ENCODE measurements at regions not wholly inside any gene's neighbourhood (a gene's known extent, or its start where the extent isn't known, plus 50 kb on each side); places are given as distances from the start of the nearest gene placed in this dataset.
"Not testable (repeated sequence)": the region's sequence is repeated elsewhere in the genome, so short reads cannot be mapped to it uniquely, and the experiment has no call there.

- DNase-seq, result peak; percentile 39
Observed at GRCh38 chr6:77322604-77323003, 140.7 kb downstream of the HTR1B start.

DNA sequence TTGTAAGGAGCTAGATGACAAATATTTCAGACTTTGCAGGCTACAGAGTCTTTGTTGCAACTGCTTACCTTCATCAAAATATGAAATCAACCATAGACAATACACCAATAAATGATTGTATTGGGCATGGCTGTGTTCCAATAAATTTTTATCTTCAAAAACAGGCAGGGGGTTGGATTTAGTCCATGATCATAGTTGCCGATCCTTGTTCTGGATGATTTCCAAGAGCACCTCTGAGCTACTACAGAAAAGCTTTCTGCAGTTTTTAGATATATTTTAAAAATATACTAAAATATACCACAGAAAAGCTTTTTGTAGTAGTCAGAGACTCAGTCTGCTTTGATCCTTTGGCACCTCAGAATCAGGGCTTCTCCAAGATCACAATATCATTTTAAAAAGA lies 145.0 kb downstream of the HTR1B start:
- DNase-seq, result no peak

DNA sequence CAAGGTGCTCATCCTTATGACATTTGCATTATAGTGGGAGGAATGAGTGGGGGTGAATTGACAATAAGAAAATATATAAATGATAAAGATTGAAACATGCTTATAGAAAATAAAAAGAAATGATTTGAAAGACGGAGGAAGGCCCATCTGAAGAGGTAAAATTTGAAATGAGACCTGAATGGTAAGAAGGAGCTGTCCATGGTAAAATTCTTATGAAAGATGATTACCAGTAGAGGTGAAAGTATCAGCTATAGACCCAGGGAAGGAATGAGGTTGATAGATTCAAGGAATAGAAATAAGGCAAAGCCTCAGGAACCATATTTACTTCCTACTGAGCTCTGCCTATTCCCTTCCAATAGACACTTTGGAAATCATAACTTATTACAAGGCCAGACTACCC lies 149.7 kb downstream of the HTR1B start:
- no peak for DNase-seq

DNA sequence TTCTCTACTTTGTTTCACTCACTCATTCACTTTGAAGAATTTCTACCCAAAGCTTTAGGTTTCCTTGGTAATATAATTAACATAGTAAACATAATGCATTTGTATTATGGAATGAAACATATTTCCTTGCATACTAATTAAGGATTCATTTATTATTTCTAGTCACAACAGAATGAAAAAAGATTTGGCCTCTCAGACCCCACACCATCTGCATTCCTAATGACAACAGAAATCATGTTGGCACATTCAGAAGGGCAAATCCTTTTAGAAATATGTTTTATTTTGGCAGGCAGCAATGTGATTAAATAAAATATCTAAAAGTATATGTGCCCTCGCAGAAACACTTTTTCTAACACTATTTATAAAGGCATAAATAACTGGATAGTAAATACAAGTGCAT lies 163.4 kb downstream of the HTR1B start:
- no peak for DNase-seq

DNA sequence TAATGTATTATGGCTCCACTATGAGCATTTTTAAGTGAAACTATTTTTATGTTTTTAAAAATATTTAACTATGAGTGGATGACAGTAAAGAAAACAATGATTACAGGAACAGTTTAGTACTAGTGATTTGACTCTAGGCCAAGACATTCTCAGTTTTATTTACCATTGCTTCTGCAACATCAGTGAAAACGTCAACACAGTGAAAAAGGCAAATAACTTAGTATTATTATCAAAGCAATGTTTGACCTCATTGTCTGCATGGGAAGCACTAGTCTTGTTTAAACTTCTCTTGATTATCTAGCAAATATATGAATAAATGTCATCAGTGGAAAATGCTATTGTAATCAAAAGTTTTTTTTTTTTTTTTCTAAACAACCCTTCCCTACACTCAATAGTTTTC lies 165.0 kb downstream of the HTR1B start:
- peak; percentile 50 for DNase-seq

DNA sequence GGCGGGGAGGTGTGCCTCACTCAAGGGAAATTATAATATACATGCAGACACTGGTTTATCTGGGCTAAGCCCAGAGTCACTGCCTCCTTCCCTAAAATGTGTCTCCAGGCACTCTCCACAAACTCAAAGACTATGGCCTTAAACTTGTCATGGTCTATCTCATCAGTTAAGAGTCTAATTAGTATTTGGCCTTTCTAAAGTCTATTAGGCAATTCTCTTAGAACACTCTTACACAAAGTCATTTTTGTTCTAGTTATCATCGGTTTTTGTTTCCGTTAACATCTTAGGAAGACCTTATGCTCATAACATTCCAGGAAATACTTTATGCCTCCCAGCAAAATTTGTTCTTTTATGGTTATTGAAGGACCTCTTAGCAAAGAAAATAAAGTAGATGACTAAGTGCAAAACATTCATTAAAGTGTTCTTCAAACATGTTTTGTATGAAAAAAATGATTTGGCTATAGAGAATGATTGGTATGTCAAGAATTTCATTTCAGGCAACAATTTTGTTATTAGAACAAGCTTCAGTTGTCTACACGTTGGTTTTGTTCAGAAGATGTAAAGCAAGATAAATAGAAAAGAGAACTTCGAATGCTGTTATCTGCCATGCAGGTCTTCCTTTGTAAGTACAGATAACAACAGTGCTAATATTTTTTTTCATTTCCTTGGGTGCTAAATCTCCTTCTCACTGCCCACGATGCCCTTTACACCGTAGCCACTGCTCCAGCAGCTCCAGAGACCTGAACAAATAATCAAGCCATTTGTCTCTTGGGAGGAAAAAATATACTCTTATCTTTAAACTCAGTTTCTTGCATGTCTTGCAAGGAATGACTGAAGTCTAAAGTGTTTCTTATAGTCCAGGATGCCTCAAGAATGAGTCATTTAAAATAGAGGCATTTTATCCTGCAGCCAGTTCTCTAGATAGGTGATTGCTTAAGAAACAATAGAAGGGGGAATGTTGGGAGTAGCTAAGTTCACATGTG lies 170.4 kb downstream of the HTR1B start:
- DNase-seq, result no peak

- no peak for DNase-seq
Observed at GRCh38 chr6:77290798-77291197, 172.5 kb downstream of the HTR1B start.

DNA sequence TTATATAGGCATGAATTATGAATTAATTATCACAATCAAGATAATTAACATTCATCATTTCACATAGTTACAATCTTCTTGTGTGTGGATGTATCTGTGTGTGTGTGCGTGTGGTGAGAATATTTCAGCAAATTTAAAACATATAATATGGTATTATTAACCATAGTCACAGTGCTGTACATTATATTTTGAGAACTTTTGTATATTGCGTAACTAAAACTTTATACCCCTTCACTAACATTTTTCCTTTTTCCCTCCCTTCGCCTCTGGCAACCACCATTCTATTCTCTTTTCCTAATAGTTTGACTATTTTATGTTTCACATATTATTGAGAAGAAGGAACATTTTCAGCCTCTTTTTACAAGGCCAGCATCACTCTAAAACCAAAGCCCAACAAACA lies 176.8 kb downstream of the HTR1B start:
- DNase-seq, result no peak

DNA sequence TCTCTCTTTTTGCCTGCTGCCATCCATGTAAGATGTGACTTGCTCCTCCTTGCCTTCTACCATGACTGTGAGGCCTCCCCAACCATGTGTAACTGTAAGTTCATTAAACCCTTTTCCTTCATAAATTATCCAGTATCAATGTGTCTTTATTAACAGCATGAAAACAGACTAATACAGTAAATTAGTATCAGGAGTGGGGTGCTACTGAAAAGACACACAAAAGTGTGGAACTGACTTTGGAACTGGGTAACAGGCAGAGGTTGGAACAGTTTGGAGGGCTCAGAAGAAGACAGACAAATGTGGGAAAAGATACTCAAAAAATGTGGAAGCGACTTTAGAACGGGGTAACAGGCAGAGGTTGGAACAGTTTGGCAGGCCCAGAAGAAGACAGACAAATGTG lies 189.4 kb downstream of the HTR1B start:
- no peak for DNase-seq

- DNase-seq, result peak; percentile 7
Observed at GRCh38 chr6:77264970-77265369, 198.3 kb downstream of the HTR1B start.

DNA sequence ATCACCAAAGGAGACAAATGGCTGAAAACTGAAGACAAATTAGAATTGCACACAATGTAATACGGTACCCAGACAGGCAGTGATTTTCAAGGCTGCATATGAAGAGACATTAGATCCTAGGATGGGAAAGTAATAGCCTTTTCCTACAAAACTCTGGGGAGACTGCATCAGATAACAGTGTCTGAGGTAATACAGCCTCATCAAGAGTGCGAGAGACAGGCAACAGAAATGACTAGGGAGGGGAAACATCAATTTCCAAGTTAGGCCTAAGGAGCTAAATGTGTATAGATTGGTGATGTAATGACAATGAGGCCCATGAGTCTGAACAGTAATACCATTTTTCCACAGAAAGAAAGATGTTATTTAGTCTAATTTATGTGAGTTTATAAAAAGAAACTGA lies 200.3 kb downstream of the HTR1B start:
- DNase-seq, result no peak

DNA sequence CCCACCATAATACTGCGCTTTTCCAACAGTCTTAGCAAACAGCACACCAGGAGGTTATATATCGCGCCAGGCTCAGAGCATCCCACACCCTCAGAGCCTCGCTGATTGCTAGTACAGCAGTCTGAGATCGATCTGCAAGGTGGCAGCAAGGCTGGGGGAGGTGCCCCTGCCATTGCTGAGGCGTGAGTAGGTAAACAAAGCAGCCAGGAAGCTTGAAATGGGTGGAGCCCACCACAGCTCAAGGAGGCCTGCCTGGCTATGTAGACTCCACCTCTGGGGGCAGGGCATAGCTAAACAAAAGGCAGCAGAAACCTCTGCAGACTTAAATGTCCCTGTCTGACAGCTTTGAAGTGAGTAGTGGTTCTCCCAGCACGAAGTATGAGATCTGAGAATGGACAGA lies 211.5 kb downstream of the HTR1B start:
- DNase-seq, result not testable (repeated sequence)

- no peak for DNase-seq
Observed at GRCh38 chr6:77249560-77249959, 213.7 kb downstream of the HTR1B start.

DNA sequence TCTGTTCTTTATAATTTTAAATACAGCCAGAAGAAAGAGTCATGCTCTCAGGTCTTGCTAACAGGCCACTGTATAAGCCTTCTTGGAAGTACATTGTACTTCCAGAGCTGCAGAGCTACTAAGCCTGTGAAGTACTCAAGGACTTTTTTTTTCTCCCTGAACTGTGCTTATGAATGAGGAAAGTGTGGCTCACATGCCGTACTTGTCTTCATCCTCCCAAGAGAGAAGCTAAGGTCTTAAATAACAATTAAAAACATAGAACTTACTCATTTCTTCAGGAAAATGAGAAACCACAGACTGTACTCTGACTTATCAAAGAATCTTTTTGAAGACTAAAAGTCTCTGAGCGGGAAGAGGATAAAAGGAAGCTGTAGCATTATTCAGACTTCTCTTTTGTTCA lies 218.3 kb downstream of the HTR1B start:
- DNase-seq, result no peak

DNA sequence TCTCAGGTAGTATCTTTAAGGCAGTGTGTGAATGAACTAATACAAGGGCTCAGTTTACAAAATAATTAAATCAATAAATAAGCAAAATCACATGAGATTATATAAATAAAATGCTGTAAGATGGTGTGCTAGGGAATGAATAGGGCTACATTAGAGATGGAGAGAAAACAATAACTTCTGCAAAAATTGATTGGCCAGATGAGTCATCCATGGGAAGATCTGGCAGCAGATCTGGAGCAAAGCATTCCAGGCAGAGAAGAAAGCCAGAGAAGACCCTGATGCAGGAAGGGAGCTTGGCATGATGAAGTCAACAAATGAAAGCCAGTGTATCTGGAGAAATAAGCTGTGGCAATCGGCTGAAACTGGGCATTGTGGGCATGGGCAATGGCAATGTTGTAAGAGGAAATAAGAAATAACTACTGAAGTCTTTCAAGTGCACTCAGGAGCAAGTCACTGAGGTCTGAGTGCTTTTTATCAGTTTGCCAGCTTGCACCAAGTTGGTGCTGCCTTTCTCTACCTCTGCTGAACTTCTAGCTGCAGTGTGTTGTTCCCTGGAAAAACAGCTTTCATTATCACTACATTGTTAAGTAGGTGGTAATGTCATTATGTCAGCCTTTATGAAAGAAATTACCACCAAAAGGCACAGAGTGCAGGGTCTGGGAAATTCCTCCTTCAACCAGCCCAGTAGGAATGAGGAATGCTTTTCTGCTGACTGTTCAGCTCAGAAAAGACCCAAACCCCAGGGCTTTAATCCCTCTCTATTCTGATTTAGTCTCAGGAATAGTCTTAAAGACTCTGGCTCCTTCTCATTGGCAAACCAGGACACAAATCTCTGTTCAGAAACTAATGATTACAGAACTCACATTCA lies 231.6 kb downstream of the HTR1B start:
- peak; percentile 4 for DNase-seq

DNA sequence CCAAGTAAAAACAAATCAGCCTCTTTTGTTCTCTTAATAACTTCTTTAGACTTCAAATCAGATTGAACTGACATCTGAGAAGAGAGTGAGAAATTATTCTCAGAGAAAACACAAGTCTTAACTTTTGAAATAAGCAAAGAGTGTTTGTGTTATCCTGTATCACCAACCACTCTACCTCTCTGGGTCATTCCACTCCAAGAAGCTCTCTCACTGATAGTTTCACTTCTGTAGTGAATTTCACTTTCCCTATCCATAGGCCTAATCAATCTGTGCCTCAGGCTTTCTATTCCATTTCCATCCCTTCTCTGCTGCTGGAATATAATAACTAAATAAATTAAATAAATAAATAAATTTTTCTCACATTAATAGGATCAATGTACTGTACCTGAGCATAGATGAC lies 235.0 kb downstream of the HTR1B start:
- no peak for DNase-seq

GRCh38 chr6:77217896-77218295 lies 245.4 kb downstream of the HTR1B start:
- DNase-seq, result no peak

DNA sequence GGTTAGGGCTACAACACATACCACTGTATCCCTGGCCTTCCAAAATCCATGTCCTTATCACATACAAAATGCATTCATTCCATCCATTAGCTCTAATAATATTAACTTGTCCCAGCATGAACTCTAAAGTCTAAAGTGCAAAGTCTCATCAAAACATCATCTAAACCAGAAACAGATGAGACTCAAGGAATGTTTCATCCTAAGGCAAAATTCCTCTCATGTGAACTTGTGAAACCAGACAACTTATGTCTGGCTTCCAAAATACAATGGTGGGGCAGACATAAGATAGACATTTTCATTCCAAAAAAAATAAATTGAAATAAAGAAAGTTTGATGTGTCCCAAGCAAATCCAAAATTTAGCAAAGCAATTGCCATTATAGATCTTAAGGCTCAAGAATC lies 257.4 kb downstream of the HTR1B start:
- no peak for DNase-seq

GRCh38 chr6:77204555-77204954 lies 258.7 kb downstream of the HTR1B start:
- no peak for DNase-seq

GRCh38 chr6:77183447-77183846 lies 279.8 kb downstream of the HTR1B start:
- no peak for DNase-seq

DNA sequence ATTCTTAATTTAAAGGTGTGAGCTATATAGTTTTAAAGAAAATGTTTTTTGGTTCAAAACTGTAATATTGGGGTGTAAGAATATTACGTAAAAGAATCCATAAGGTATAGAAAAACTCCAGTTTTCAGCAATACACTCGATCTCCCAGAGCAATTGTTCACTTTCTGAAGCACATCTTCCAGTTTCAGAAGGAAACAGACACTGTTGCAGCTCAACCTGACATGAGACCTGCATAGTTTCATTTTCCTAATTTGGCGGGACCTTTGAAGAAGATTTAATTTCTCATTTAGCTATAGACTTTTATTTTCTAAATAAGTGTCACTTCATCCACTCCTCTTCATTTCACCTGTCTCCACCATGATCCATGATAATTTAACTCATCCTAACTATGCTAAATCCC lies 281.5 kb downstream of the HTR1B start:
- DNase-seq, result no peak

- peak; percentile 16 for DNase-seq
Observed at GRCh38 chr6:77180326-77180725, 283.0 kb downstream of the HTR1B start.

GRCh38 chr6:77178821-77179220 lies 284.5 kb downstream of the HTR1B start:
- no peak for DNase-seq

DNA sequence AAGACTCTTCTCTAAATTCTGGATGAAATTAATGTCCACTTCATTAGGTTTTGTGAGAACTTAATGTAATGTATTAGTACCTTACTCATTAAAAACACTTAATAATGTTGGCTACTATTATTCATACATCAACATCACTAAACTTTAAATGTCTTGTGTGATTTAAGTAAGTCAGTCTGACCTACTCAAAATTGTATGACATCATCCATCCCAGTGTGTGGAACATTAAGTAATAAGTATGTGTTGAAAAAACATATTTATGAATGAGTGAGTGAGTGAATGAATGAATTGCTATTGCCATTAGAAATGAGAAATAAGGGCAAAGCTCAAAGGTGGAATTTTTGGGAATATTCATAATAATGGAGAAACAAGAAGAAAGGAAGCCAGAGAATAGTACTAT lies 285.8 kb downstream of the HTR1B start:
- no peak for DNase-seq

All from DMS53 (cell line).